ENCODE measurements at regions not wholly inside any gene's neighbourhood (a gene's known extent, or its start where the extent isn't known, plus 50 kb on each side); places are given as distances from the start of the nearest gene placed in this dataset.

GRCh38 chr9:135279834-135280393 is 192.4 kb downstream of the OLFM1 start:
- TF ChIP-seq CTCF (IDR thresholded peaks at IDR 0.05): no peak
- no peak for TF ChIP-seq POLR2A (IDR thresholded peaks at IDR 0.05)
